Activated T-cell treated with anti-CD3 and anti-CD28 coated beads, Interleukin-2, amount 50 U/mL, for 24 hours (primary cell): ENCODE measurements at regions not wholly inside any gene's neighbourhood (a gene's known extent, or its start where the extent isn't known, plus 50 kb on each side); places are given as distances from the start of the nearest gene placed in this dataset.

Source experiments
- DNase-seq: peaks from one replicate; pipeline ENCODE4 v3.0.0-alpha.2; 2020
- H3K27ac Mint-ChIP-seq: 2 replicates; pipeline ENCODE4 v1.8.0; 2020; ENCODE audit warnings: mild to moderate bottlenecking, mixed read lengths
- H3K27me3 Mint-ChIP-seq: 2 replicates; pipeline ENCODE4 v1.8.0; 2020; ENCODE audit warnings: mixed read lengths
- H3K36me3 Mint-ChIP-seq: 2 replicates; pipeline ENCODE4 v1.8.0; 2020; ENCODE audit warnings: low read depth, mixed read lengths
- H3K4me1 Mint-ChIP-seq: 2 replicates; pipeline ENCODE4 v1.8.0; 2020; ENCODE audit warnings: low read depth, mixed read lengths
- H3K4me3 Mint-ChIP-seq: 2 replicates; pipeline ENCODE4 v1.8.0; 2020; ENCODE audit warnings: mild to moderate bottlenecking, moderate library complexity, mixed read lengths
- H3K9me3 Mint-ChIP-seq: 2 replicates; pipeline ENCODE4 v1.8.0; 2020; ENCODE audit warnings: mixed read lengths

DNA sequence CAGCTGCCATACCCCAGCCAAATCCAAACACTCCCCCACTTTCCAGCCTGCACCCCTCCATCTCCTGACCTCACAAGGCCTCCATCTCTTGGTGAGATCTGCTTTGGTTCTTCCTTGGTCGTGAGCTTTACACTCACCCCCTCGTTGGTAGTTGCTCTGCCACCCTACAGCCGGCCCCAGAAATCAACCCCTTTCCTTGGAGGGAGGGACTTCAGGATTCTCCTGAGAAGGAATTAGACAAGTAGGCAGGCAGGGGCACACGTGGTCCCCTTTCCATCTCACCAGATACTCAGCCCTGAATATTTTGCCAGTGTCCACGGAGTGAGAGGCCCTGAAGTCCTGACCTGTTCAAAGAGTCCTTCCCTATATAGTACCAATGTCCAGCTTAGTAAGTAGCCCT lies 120.0 kb upstream of the PWP1 start:
- no peak overlapping the region for H3K27ac Mint-ChIP-seq
- H3K4me3 Mint-ChIP-seq: no peak overlapping the region
- DNase-seq: no peak
- no peaks in the 10 kb centered on the region for H3K27me3 Mint-ChIP-seq
- H3K36me3 Mint-ChIP-seq: no peaks in the 10 kb centered on the region
- no peaks in the 10 kb centered on the region for H3K9me3 Mint-ChIP-seq
- H3K4me1 Mint-ChIP-seq: no peaks in the 10 kb centered on the region

GRCh38 chr12:107567876-107568619 lies 117.6 kb upstream of the PWP1 start:
- no peaks in the 10 kb centered on the region for H3K9me3 Mint-ChIP-seq
- no peak for DNase-seq
- H3K27me3 Mint-ChIP-seq: no peaks in the 10 kb centered on the region
- H3K36me3 Mint-ChIP-seq: no peaks in the 10 kb centered on the region
- H3K4me3 Mint-ChIP-seq: no peak overlapping the region
- H3K27ac Mint-ChIP-seq: no peak overlapping the region
- H3K4me1 Mint-ChIP-seq: no peaks in the 10 kb centered on the region

- no peak overlapping the region for H3K4me3 Mint-ChIP-seq
- DNase-seq: no peak
- no peaks in the 10 kb centered on the region for H3K9me3 Mint-ChIP-seq
- H3K27ac Mint-ChIP-seq: no peak overlapping the region
- H3K4me1 Mint-ChIP-seq: no peaks in the 10 kb centered on the region
- H3K36me3 Mint-ChIP-seq: no peaks in the 10 kb centered on the region
- H3K27me3 Mint-ChIP-seq: no peaks in the 10 kb centered on the region
Observed at GRCh38 chr12:107568718-107569117, 116.9 kb upstream of the PWP1 start.

- Mint-ChIP-seq H3K4me1 (no peaks in the 10 kb centered on the region), H3K27ac (no peak overlapping the region), H3K4me3 (no peak overlapping the region), H3K9me3 (no peaks in the 10 kb centered on the region), H3K36me3 (no peaks in the 10 kb centered on the region), H3K27me3 (no peaks in the 10 kb centered on the region)
- no peak for DNase-seq
Observed at GRCh38 chr12:107570721-107571120, 114.9 kb upstream of the PWP1 start.

DNA sequence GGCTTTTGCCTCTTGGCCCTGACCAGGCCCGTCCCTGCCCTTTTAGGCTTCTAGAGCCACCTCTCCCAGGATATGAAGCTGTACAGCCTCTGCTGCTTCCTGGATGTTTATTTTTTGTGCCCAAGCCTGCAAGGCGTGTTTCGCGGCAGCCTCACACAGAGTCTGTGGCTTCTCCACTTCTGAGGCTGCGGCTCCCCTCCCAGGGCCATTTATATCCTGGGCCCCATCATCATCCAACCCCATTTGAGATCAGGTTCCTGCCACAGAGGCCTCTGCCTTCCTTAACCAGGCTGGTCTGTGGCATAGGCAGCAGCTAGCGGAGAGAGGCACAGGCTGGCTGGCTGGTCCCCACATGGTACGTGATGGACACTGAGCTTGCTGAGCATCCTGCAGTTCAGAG lies 114.1 kb upstream of the PWP1 start:
- H3K4me3 Mint-ChIP-seq: no peak overlapping the region
- H3K27ac Mint-ChIP-seq: no peak overlapping the region
- H3K27me3 Mint-ChIP-seq: no peaks in the 10 kb centered on the region
- DNase-seq: no peak
- no peaks in the 10 kb centered on the region for H3K4me1 Mint-ChIP-seq
- no peaks in the 10 kb centered on the region for H3K36me3 Mint-ChIP-seq
- no peaks in the 10 kb centered on the region for H3K9me3 Mint-ChIP-seq

GRCh38 chr12:107574691-107575090 lies 110.9 kb upstream of the PWP1 start:
- Mint-ChIP-seq H3K36me3 (no peaks in the 10 kb centered on the region), H3K27ac (no peak overlapping the region), H3K27me3 (no peaks in the 10 kb centered on the region), H3K9me3 (no peaks in the 10 kb centered on the region), H3K4me3 (no peak overlapping the region), H3K4me1 (no peaks in the 10 kb centered on the region)
- DNase-seq: no peak

DNA sequence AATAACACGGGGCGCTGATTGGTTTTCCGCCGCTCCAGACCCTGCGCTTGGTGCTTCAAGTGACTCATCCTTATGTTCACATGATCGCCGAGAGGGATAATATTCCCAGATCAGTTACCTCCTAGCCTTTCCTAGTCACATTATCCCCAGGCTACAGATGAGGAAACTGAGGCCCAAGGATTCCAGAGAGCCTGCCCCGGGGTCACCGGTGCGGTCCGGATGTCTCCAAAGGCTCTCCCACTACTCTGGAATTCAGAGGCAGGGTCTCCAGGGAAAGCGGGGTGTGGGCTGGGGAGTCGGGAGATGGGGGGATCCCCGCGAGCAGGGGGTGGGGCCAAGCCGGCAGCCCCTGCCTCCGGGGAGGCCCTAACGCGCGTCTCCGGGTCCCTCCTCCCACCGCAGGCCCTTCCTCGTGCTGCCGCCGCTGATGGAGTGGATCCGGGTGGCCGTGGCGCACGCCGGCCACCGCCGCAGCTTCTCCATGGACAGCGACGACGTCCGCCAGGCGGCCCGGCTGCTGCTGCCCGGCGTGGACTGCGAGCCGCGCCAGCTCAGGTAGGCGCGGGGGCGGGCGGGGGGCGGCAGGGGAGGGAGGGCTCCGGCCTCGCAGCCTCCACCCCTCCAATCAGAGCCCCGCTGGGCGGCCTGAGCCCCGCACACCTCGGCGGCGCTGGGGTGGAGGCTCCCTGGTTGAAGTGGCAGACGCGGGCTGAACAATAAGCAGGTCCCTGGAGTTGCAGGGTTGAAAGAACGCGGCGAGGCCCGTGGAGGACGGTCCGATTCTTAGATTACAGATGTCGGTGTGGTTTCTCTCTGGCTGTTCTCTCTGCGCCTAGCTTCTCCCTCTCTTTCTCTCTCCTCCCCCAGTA lies 104.6 kb upstream of the PWP1 start:
- no peak for DNase-seq
- no peaks in the 10 kb centered on the region for H3K4me1 Mint-ChIP-seq
- peaks cover 23% of the 10 kb centered on the region for H3K36me3 Mint-ChIP-seq
- H3K4me3 Mint-ChIP-seq: no peak overlapping the region
- no peaks in the 10 kb centered on the region for H3K9me3 Mint-ChIP-seq
- no peaks in the 10 kb centered on the region for H3K27me3 Mint-ChIP-seq
- no peak overlapping the region for H3K27ac Mint-ChIP-seq

DNA sequence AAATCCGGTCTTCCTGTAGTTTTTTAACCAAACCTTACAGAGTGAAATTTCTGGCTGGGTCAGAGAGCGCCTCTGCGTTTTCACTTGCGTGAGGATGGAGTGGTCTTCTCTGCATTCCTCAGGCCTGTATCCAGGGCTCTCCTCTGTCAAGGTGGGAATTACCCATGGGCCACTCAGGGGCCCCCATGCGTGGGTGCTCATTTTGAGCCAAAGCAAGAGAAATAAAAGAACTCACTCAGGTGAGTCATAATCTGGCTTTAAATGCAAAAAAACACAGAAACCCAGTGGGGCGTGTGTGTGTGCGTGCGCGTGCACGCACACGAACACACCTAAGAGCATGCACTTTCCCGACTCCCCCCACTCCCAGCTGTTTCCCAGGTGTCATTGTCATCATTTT lies 104.0 kb upstream of the PWP1 start:
- H3K27me3 Mint-ChIP-seq: no peaks in the 10 kb centered on the region
- H3K4me1 Mint-ChIP-seq: no peaks in the 10 kb centered on the region
- no peak overlapping the region for H3K4me3 Mint-ChIP-seq
- H3K27ac Mint-ChIP-seq: no peak overlapping the region
- H3K36me3 Mint-ChIP-seq: peaks cover 28% of the 10 kb centered on the region
- H3K9me3 Mint-ChIP-seq: peaks cover 1% of the 10 kb centered on the region
- DNase-seq: no peak

DNA sequence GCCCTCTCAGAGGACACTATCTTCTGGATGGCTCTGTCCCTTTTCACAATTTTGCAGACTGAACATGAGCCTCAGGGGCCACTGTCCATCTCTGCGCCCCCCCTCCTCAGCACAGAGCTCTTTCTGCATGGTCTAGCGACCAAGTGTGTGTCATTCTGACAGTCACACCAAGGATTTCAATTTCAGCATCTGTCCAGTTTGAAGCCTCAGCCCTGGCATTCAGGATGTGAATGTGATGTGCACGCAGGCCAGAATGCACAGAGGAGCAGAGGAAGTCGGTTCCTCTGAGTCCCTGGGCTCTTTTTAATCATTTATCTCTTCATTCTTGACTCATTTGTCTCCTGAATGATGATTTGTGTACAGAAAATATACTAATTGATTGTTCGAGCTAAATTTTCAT lies 102.0 kb upstream of the PWP1 start:
- Mint-ChIP-seq H3K4me3 (no peak overlapping the region), H3K36me3 (peaks cover 39% of the 10 kb centered on the region), H3K9me3 (peaks cover 11% of the 10 kb centered on the region), H3K27me3 (no peaks in the 10 kb centered on the region), H3K27ac (no peak overlapping the region), H3K4me1 (no peaks in the 10 kb centered on the region)
- no peak for DNase-seq

DNA sequence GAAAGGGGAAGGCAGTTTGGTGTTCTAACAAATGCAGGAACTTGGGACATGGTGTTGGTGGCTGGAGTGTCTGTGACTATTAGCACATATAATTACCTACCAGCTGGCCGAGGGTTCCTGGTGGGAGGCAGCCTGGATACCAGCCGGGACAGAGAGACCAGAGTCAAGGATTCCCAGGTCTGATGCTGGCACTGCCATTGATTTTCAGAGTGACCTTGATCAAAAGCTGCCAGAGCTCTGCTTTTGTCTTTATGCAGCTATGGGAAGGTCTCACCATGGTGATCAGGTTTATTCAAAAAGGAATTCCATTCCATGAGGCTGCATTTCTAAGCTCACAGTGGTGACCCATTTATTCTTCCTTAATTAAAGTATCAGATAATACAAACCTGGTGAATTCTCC lies 101.0 kb upstream of the PWP1 start:
- Mint-ChIP-seq H3K4me3 (no peak overlapping the region), H3K27me3 (no peaks in the 10 kb centered on the region), H3K4me1 (no peaks in the 10 kb centered on the region), H3K36me3 (peaks cover 44% of the 10 kb centered on the region), H3K27ac (no peak overlapping the region), H3K9me3 (peaks cover 11% of the 10 kb centered on the region)
- no peak for DNase-seq

GRCh38 chr12:107586256-107586970 lies 99.2 kb upstream of the PWP1 start:
- H3K4me3 Mint-ChIP-seq: no peak overlapping the region
- H3K27me3 Mint-ChIP-seq: no peaks in the 10 kb centered on the region
- peaks cover 53% of the 10 kb centered on the region for H3K36me3 Mint-ChIP-seq
- H3K27ac Mint-ChIP-seq: no peak overlapping the region
- peaks cover 18% of the 10 kb centered on the region for H3K9me3 Mint-ChIP-seq
- no peak for DNase-seq
- H3K4me1 Mint-ChIP-seq: no peaks in the 10 kb centered on the region

DNA sequence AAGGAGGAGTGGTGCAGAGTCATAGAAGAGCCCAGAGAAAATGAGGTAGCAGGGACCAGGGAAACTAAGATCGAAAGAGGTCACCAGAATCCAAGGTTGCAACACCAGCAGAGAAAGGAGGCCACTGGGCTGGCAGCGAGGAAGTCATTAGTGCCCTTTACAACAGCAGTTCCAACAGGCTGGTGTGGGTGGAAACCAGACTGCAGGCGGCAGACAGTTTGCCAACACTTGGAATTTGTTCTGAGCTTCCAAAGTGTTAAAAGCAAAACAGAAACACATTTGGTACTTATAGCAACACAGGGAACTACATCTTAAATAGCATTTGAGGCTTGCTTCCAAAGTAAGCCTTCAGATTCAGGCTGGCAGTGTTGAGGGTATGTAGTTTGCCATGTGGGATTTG lies 95.2 kb upstream of the PWP1 start:
- DNase-seq: no peak
- Mint-ChIP-seq H3K4me1 (no peaks in the 10 kb centered on the region), H3K36me3 (peaks cover 55% of the 10 kb centered on the region), H3K9me3 (peaks cover 34% of the 10 kb centered on the region), H3K4me3 (no peak overlapping the region), H3K27me3 (no peaks in the 10 kb centered on the region), H3K27ac (no peak overlapping the region)

GRCh38 chr12:107590814-107591375 lies 94.7 kb upstream of the PWP1 start:
- peaks cover 51% of the 10 kb centered on the region for H3K36me3 Mint-ChIP-seq
- H3K4me3 Mint-ChIP-seq: no peak overlapping the region
- no peak for DNase-seq
- H3K27ac Mint-ChIP-seq: no peak overlapping the region
- H3K9me3 Mint-ChIP-seq: peaks cover 34% of the 10 kb centered on the region
- H3K4me1 Mint-ChIP-seq: no peaks in the 10 kb centered on the region
- H3K27me3 Mint-ChIP-seq: no peaks in the 10 kb centered on the region

- no peak for DNase-seq
- Mint-ChIP-seq H3K36me3 (peaks cover 35% of the 10 kb centered on the region), H3K4me1 (no peaks in the 10 kb centered on the region), H3K27me3 (no peaks in the 10 kb centered on the region), H3K4me3 (no peak overlapping the region), H3K9me3 (peaks cover 23% of the 10 kb centered on the region), H3K27ac (no peak overlapping the region)
Observed at GRCh38 chr12:107593713-107594381, 91.8 kb upstream of the PWP1 start.
